Neural cell (in vitro differentiated cells): ENCODE measurements at regions not wholly inside any gene's neighbourhood (a gene's known extent, or its start where the extent isn't known, plus 50 kb on each side); places are given as distances from the start of the nearest gene placed in this dataset.

Source experiments
- H2AFZ ChIP-seq: fragments of 200-600, 300-800 bp; sonication (generic), shearing (Covaris generic); 2 replicates; pipeline ENCODE4 v1.6.0; 2014; ENCODE audit warnings: low read depth, mild to moderate bottlenecking, antibody characterized with exemption, low read length, moderate library complexity
- H3F3A ChIP-seq: fragments of 200-600 bp; shearing (Covaris generic); 2 replicates; pipeline ENCODE4 v1.6.1; 2016; ENCODE audit warnings: mild to moderate bottlenecking, moderate library complexity, mixed read lengths, antibody characterized with exemption, low read length; ENCODE audit not compliant: insufficient read depth, poor library complexity, severe bottlenecking
- H3K27ac ChIP-seq: fragments of 200-600, 300-800 bp; sonication (generic), shearing (Covaris generic); 2 replicates; pipeline ENCODE4 v1.5.1; 2014; ENCODE audit warnings: mild to moderate bottlenecking, low read length, moderate library complexity
- H3K27me3 ChIP-seq: fragments of 300-800, 200-600 bp; sonication (generic), shearing (Covaris generic); 2 replicates; pipeline ENCODE4 v1.6.0; 2014; ENCODE audit warnings: mild to moderate bottlenecking, low read depth, low read length, moderate library complexity; ENCODE audit not compliant: insufficient read depth
- H3K36me3 ChIP-seq: fragments of 300-800, 200-600 bp; sonication (generic), shearing (Covaris generic); 2 replicates; pipeline ENCODE4 v1.5.1; 2014; ENCODE audit warnings: mild to moderate bottlenecking, antibody characterized with exemption, low read length, moderate library complexity; ENCODE audit not compliant: insufficient read depth
- H3K4me2 ChIP-seq: fragments of 300-800, 200-600 bp; sonication (generic), shearing (Covaris generic); 2 replicates; pipeline ENCODE4 v1.6.0; 2014; ENCODE audit warnings: mild to moderate bottlenecking, low read length
- H3K4me3 ChIP-seq: fragments of 300-800, 200-600 bp; sonication (generic), shearing (Covaris generic); 2 replicates; pipeline ENCODE4 v1.5.1; 2014; ENCODE audit warnings: mild to moderate bottlenecking, low read length, moderate library complexity
- H3K79me2 ChIP-seq: fragments of 200-600 bp; shearing (Covaris generic); replicated peaks from 2 replicates; pipeline ENCODE4 v1.6.0; 2014; ENCODE audit warnings: mild to moderate bottlenecking, low read length, moderate library complexity; ENCODE audit not compliant: insufficient read depth
- H3K9ac ChIP-seq: fragments of 300-800, 200-600 bp; sonication (generic), shearing (Covaris generic); 2 replicates; pipeline ENCODE4 v1.6.1; 2016; ENCODE audit warnings: mild to moderate bottlenecking, low read length, mixed read lengths
- H3K9me2 ChIP-seq: fragments of 200-600 bp; shearing (Covaris generic); 2 replicates; pipeline ENCODE4 v1.6.1; 2016; ENCODE audit warnings: mild to moderate bottlenecking, low read length, mixed read lengths; ENCODE audit not compliant: insufficient read depth
- H3K9me3 ChIP-seq: fragments of 200-600, 300-800 bp; sonication (generic), shearing (Covaris generic); 2 replicates; pipeline ENCODE4 v1.6.1; 2016; ENCODE audit warnings: mild to moderate bottlenecking, mixed run types, low read length, moderate library complexity, mixed read lengths
- H4K20me1 ChIP-seq: fragments of 200-600 bp; shearing (Covaris generic); 2 replicates; pipeline ENCODE4 v1.6.1; 2016; ENCODE audit warnings: mild to moderate bottlenecking, mixed run types; ENCODE audit not compliant: insufficient read depth
- EP300 ChIP-seq: fragments of 450-650 bp; conservative IDR thresholded peaks from 2 replicates; pipeline ENCODE4 v1.6.1; 2014; ENCODE audit warnings: antibody characterized with exemption, mild to moderate bottlenecking, moderate library complexity; ENCODE audit not compliant: poor library complexity, severe bottlenecking
- EZH2 ChIP-seq: fragments of 200-600, 300-800 bp; shearing (Covaris generic), sonication (generic); IDR thresholded peaks from 2 replicates; pipeline ENCODE4 v1.6.1; 2014; ENCODE audit warnings: antibody characterized with exemption, low read length, borderline replicate concordance, mild to moderate bottlenecking; ENCODE audit not compliant: insufficient read depth, poor library complexity, severe bottlenecking
- MXI1 ChIP-seq: fragments of 450-650 bp; conservative IDR thresholded peaks from 2 replicates; pipeline ENCODE4 v1.6.1; 2014; ENCODE audit warnings: antibody characterized with exemption, mild to moderate bottlenecking; ENCODE audit not compliant: poor library complexity, severe bottlenecking
- POLR2AphosphoS5 ChIP-seq: IDR thresholded peaks from 2 replicates; pipeline ENCODE4 v1.6.1; 2012
- RAD21 ChIP-seq: fragments of 450-650 bp; conservative IDR thresholded peaks from 2 replicates; pipeline ENCODE4 v1.6.1; 2014; ENCODE audit warnings: antibody characterized with exemption, mild to moderate bottlenecking, moderate library complexity
- SMC3 ChIP-seq: fragments of 450-650 bp; conservative IDR thresholded peaks from 2 replicates; pipeline ENCODE4 v1.6.1; 2014; ENCODE audit warnings: antibody characterized with exemption, mild to moderate bottlenecking, moderate library complexity; ENCODE audit not compliant: poor library complexity
- TAF1 ChIP-seq: IDR thresholded peaks from 2 replicates; pipeline ENCODE4 v1.6.1; 2012; ENCODE audit warnings: low read depth
- TF ChIP-seq, protein P1 (sequence below): IDR thresholded peaks from 2 replicates; pipeline ENCODE4 v1.6.1; 2012; ENCODE audit warnings: borderline replicate concordance
- TF ChIP-seq, protein P2 (sequence below): fragments of 450-650 bp; IDR thresholded peaks from 2 replicates; pipeline ENCODE4 v1.5.1; 2014; ENCODE audit warnings: antibody characterized with exemption, mild to moderate bottlenecking, moderate library complexity; ENCODE audit not compliant: poor library complexity, severe bottlenecking

DNA sequence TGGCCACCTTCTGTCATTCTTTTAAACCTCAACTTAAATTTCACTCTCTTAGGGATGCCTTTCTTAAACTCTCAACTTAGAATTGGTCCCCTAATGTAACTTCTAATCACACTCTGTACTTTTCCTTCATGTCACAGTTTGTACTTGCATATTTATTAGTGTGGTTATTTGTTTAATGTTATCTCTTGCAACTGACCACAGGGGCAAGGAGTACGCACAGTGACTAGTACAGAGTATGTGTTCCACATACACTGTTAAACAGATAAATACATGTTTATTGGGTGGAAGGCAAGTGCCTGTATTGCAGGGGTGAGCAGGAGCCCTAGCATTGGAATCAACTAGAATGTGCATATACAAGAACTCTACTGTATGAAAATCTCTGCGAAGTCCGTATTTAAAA lies 554.0 kb downstream of the INSC start:
- Histone ChIP-seq H3K36me3 (no peaks in the 10 kb centered on the region), H3K27ac (no peak overlapping the region), H3K9me2 (no peaks in the 10 kb centered on the region), H3K9me3 (peaks cover 6% of the 10 kb centered on the region), H3K79me2 (no peaks in the 10 kb centered on the region), H3K9ac (no peak overlapping the region), H3K4me3 (no peak overlapping the region), H3F3A (no peaks in the 10 kb centered on the region), H2AFZ (no peak overlapping the region), H4K20me1 (no peaks in the 10 kb centered on the region), H3K4me2 (no peak overlapping the region), H3K27me3 (no peaks in the 10 kb centered on the region)
- TF ChIP-seq POLR2AphosphoS5 (no peak), SMC3 (no peak), MXI1 (no peak), TAF1 (no peak), EP300 (no peak), EZH2 (no peak), RAD21 (no peak)
- TF ChIP-seq, protein P1, sequence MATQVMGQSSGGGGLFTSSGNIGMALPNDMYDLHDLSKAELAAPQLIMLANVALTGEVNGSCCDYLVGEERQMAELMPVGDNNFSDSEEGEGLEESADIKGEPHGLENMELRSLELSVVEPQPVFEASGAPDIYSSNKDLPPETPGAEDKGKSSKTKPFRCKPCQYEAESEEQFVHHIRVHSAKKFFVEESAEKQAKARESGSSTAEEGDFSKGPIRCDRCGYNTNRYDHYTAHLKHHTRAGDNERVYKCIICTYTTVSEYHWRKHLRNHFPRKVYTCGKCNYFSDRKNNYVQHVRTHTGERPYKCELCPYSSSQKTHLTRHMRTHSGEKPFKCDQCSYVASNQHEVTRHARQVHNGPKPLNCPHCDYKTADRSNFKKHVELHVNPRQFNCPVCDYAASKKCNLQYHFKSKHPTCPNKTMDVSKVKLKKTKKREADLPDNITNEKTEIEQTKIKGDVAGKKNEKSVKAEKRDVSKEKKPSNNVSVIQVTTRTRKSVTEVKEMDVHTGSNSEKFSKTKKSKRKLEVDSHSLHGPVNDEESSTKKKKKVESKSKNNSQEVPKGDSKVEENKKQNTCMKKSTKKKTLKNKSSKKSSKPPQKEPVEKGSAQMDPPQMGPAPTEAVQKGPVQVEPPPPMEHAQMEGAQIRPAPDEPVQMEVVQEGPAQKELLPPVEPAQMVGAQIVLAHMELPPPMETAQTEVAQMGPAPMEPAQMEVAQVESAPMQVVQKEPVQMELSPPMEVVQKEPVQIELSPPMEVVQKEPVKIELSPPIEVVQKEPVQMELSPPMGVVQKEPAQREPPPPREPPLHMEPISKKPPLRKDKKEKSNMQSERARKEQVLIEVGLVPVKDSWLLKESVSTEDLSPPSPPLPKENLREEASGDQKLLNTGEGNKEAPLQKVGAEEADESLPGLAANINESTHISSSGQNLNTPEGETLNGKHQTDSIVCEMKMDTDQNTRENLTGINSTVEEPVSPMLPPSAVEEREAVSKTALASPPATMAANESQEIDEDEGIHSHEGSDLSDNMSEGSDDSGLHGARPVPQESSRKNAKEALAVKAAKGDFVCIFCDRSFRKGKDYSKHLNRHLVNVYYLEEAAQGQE: no peak
- TF ChIP-seq, protein P2, sequence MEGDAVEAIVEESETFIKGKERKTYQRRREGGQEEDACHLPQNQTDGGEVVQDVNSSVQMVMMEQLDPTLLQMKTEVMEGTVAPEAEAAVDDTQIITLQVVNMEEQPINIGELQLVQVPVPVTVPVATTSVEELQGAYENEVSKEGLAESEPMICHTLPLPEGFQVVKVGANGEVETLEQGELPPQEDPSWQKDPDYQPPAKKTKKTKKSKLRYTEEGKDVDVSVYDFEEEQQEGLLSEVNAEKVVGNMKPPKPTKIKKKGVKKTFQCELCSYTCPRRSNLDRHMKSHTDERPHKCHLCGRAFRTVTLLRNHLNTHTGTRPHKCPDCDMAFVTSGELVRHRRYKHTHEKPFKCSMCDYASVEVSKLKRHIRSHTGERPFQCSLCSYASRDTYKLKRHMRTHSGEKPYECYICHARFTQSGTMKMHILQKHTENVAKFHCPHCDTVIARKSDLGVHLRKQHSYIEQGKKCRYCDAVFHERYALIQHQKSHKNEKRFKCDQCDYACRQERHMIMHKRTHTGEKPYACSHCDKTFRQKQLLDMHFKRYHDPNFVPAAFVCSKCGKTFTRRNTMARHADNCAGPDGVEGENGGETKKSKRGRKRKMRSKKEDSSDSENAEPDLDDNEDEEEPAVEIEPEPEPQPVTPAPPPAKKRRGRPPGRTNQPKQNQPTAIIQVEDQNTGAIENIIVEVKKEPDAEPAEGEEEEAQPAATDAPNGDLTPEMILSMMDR: no peak

GRCh38 chr11:15670520-15671070 lies 555.9 kb downstream of the INSC start:
- no peak for TF ChIP-seq TAF1
- TF ChIP-seq, protein P2: no peak
- TF ChIP-seq, protein P1: no peak
- no peak for TF ChIP-seq MXI1
- no peak for TF ChIP-seq SMC3
- TF ChIP-seq POLR2AphosphoS5: no peak
- TF ChIP-seq EP300: no peak
- TF ChIP-seq EZH2: no peak
- Histone ChIP-seq H3K36me3 (no peaks in the 10 kb centered on the region), H3K79me2 (no peaks in the 10 kb centered on the region), H3K9ac (no peak overlapping the region), H2AFZ (no peak overlapping the region), H4K20me1 (no peaks in the 10 kb centered on the region), H3K9me3 (peaks cover 6% of the 10 kb centered on the region), H3K27me3 (no peaks in the 10 kb centered on the region), H3K9me2 (no peaks in the 10 kb centered on the region), H3F3A (no peaks in the 10 kb centered on the region), H3K4me3 (no peak overlapping the region), H3K27ac (no peak overlapping the region), H3K4me2 (no peak overlapping the region)
